ENCODE measurements at regions not wholly inside any gene's neighbourhood (a gene's known extent, or its start where the extent isn't known, plus 50 kb on each side); places are given as distances from the start of the nearest gene placed in this dataset.
A peak's percentile ranks its signal among the peaks of the same experiment; 100 is the strongest.

DNA sequence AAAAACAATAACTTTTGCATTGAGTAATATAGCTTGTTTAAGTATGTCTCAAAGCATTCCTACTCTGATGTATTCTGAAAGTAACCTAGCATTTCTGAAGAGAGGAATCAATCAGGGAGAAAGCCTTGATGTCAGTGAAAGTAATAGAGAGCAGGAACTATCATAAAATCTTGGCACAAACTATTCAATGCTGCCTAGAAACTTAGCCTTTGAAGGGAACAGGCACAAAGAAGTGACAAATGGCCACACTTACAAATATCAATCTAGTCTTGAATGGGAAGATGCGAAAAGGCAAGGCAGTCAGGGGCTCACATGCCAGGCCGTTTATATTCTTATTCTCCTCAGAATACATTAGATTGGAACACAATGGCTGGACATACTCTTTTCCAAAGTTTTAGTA lies 576.5 kb upstream of the ANO3 start:
- Histone ChIP-seq H3K36me3 (ENCODE audit: control insufficient read depth, insufficient read depth, low read length) (no peaks in the 10 kb centered on the region), H3K9ac (ENCODE audit: insufficient read depth, low read length) (no peak overlapping the region), H4K20me1 (ENCODE audit: control insufficient read depth, extremely low read depth, insufficient read depth, low read length) (no peaks in the 10 kb centered on the region)

DNA sequence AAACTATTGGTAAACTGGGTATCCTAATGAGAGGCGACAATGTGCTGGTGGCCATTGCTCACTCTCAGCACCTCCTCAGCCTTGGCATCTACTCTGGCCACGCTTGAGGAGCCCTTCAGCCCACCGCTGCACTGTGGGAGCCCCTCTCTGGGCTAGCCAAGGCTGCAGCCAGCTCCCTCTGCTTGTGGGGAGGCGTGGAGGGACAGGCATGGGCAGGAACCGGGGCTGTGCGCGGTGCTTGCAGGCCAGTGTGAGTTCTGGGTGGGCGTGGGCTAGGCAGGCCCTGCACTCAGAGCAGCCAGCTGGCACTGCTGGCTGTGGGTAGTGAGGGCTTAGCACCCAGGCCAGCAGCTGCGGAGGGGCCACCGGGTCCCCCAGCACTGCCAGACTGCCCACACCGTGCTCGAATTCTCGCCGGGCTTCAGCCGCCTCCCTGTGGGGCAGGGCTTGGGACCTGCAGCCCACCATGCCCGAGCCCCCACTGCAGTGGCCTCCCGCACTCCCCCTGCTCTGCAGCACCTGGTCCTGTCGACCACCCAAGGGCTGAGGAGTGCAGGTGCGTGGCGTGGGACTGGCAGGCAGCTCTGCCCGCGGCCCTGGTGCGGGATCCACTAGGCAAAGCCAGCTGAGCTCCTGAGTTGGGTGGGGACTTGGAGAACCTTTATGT lies 575.9 kb upstream of the ANO3 start:
- Histone ChIP-seq H3K79me2 (ENCODE audit: control insufficient read depth, insufficient read depth, low read length) (no peaks in the 10 kb centered on the region), H3K9me3 (ENCODE audit: control insufficient read depth, insufficient read depth, low read depth, low read length) (no peaks in the 10 kb centered on the region), H3K27me3 (ENCODE audit: control insufficient read depth, insufficient read depth, low read length) (no peaks in the 10 kb centered on the region), H3K27ac (ENCODE audit: insufficient read depth, low read length) (no peak overlapping the region), H3K4me2 (ENCODE audit: extremely low read depth, insufficient read depth, low read length) (no peak overlapping the region), H3K4me1 (ENCODE audit: control insufficient read depth, extremely low read depth, insufficient read depth, low read length) (no peaks in the 10 kb centered on the region), H3K4me3 (replicated peaks in 1 of 4; ENCODE audit: control extremely low read depth in 1 of 4, insufficient read depth in 1 of 4, low read depth in 3 of 4, low read length in 4 of 4) (no peak overlapping the region), H3K36me3 (ENCODE audit: control insufficient read depth, insufficient read depth, low read length) (no peaks in the 10 kb centered on the region), H4K20me1 (ENCODE audit: control insufficient read depth, extremely low read depth, insufficient read depth, low read length) (no peaks in the 10 kb centered on the region), H3K9ac (ENCODE audit: insufficient read depth, low read length) (no peak overlapping the region), H2AFZ (ENCODE audit: low read length) (no peak overlapping the region)
- no peak for TF ChIP-seq EZH2 (IDR thresholded peaks at IDR 0.05; ENCODE audit: low read length, missing control alignments)
- no peak for TF ChIP-seq CTCF (conservative IDR thresholded peaks at IDR 0.05 in 1 of 2, IDR thresholded peaks at IDR 0.05 in 1 of 2; ENCODE audit: low read depth in 1 of 2, low read length in 2 of 2)
- DNase-seq (ENCODE audit: low read depth in 2 of 2): no peak

More for the DNA sequence above, 576.5 kb upstream of the ANO3 start:
- TF ChIP-seq CTCF (conservative IDR thresholded peaks at IDR 0.05 in 1 of 2, IDR thresholded peaks at IDR 0.05 in 1 of 2; ENCODE audit: low read depth in 1 of 2, low read length in 2 of 2) (no peak), EZH2 (IDR thresholded peaks at IDR 0.05; ENCODE audit: low read length, missing control alignments) (no peak)
- no peaks in the 10 kb centered on the region for H3K4me1 ChIP-seq (ENCODE audit: control insufficient read depth, extremely low read depth, insufficient read depth, low read length)
- no peaks in the 10 kb centered on the region for H3K27me3 ChIP-seq (ENCODE audit: control insufficient read depth, insufficient read depth, low read length)
- H3K27ac ChIP-seq (ENCODE audit: insufficient read depth, low read length): no peak overlapping the region
- H2AFZ ChIP-seq (ENCODE audit: low read length): no peak overlapping the region
- no peaks in the 10 kb centered on the region for H3K9me3 ChIP-seq (ENCODE audit: control insufficient read depth, insufficient read depth, low read depth, low read length)
- DNase-seq (ENCODE audit: low read depth in 2 of 2): no peak
- no peak overlapping the region for H3K4me3 ChIP-seq (replicated peaks in 1 of 4; ENCODE audit: control extremely low read depth in 1 of 4, insufficient read depth in 1 of 4, low read depth in 3 of 4, low read length in 4 of 4)
- no peaks in the 10 kb centered on the region for H3K79me2 ChIP-seq (ENCODE audit: control insufficient read depth, insufficient read depth, low read length)
- H3K4me2 ChIP-seq (ENCODE audit: extremely low read depth, insufficient read depth, low read length): no peak overlapping the region

- peak in 1 of 2 donors; percentile 15 for DNase-seq (ENCODE audit: low read depth in 2 of 2)
- H3K9ac ChIP-seq (ENCODE audit: insufficient read depth, low read length): no peak overlapping the region
- no peaks in the 10 kb centered on the region for H3K36me3 ChIP-seq (ENCODE audit: control insufficient read depth, insufficient read depth, low read length)
- H3K27me3 ChIP-seq (ENCODE audit: control insufficient read depth, insufficient read depth, low read length): no peaks in the 10 kb centered on the region
- no peaks in the 10 kb centered on the region for H3K9me3 ChIP-seq (ENCODE audit: control insufficient read depth, insufficient read depth, low read depth, low read length)
- H3K4me3 ChIP-seq (replicated peaks in 1 of 4; ENCODE audit: control extremely low read depth in 1 of 4, insufficient read depth in 1 of 4, low read depth in 3 of 4, low read length in 4 of 4): no peak overlapping the region
- no peak overlapping the region for H3K4me2 ChIP-seq (ENCODE audit: extremely low read depth, insufficient read depth, low read length)
- H3K4me1 ChIP-seq (ENCODE audit: control insufficient read depth, extremely low read depth, insufficient read depth, low read length): no peaks in the 10 kb centered on the region
- no peak overlapping the region for H2AFZ ChIP-seq (ENCODE audit: low read length)
- no peak for TF ChIP-seq CTCF (conservative IDR thresholded peaks at IDR 0.05 in 1 of 2, IDR thresholded peaks at IDR 0.05 in 1 of 2; ENCODE audit: low read depth in 1 of 2, low read length in 2 of 2)
- TF ChIP-seq EZH2 (IDR thresholded peaks at IDR 0.05; ENCODE audit: low read length, missing control alignments): no peak
- H4K20me1 ChIP-seq (ENCODE audit: control insufficient read depth, extremely low read depth, insufficient read depth, low read length): no peaks in the 10 kb centered on the region
- H3K79me2 ChIP-seq (ENCODE audit: control insufficient read depth, insufficient read depth, low read length): no peaks in the 10 kb centered on the region
- H3K27ac ChIP-seq (ENCODE audit: insufficient read depth, low read length): no peak overlapping the region
Observed at GRCh38 chr11:25758145-25758661, 573.7 kb upstream of the ANO3 start.

Data from fibroblast of lung (primary cell).